ENCODE measurements at regions not wholly inside any gene's neighbourhood (a gene's known extent, or its start where the extent isn't known, plus 50 kb on each side); places are given as distances from the start of the nearest gene placed in this dataset.

DNA sequence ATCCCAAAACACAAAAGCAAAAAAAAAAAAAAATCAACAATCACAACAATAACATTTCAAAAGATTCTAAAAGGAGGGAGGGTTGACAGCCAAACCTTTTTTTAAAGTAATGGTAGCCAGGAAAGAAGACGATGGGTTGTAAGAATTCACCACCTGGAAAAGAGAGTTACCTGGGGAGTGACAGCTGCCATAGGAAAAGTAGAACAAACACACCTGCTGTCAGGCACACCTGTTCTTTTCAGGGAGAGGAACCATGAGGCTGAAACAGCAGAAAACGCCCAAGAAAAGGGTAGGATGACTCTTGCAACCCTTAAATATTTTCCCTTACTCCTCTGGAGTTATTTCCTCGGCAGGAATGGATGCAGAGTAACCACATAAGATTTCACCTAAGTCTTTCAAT lies 388.4 kb upstream of the TEX13C start:
- H2BK120ac ChIP-seq (ENCODE audit: low read depth, low read length) = no peak overlapping the region
- no peak overlapping the region for H2BK12ac ChIP-seq (ENCODE audit: low read length)
- no peak overlapping the region for H3K23ac ChIP-seq (ENCODE audit: low read depth, low read length, poor library complexity)
- no peaks in the 10 kb centered on the region for H3K36me3 ChIP-seq (replicated peaks in 1 of 2; ENCODE audit: control insufficient read depth in 2 of 2, insufficient read depth in 2 of 2, low read length in 2 of 2)
- H4K8ac ChIP-seq (ENCODE audit: low read depth, low read length) = no peak overlapping the region
- no peak overlapping the region for H3K9ac ChIP-seq (ENCODE audit: low read depth, low read length, poor library complexity)
- WGBS, 2 donors (ENCODE audit: extremely low coverage in 2 of 2, insufficient read length in 2 of 2, insufficient replicate concordance in 1 of 2) = no CpG with 5 or more reads among the region's 3 CpGs
- H3K4ac ChIP-seq (ENCODE audit: low read length) = no peak overlapping the region
- H3K18ac ChIP-seq (ENCODE audit: low read length) = no peak overlapping the region
- H3K4me2 ChIP-seq (ENCODE audit: insufficient read depth, low read length, poor library complexity, severe bottlenecking) = no peak overlapping the region
- no peak overlapping the region for H3K14ac ChIP-seq (ENCODE audit: low read length)
- no peak overlapping the region for H3K27ac ChIP-seq (replicated peaks; ENCODE audit: low read length)
- peaks cover 0 to 2% of the 10 kb centered on the region in 2 donors for H3K4me1 ChIP-seq (ENCODE audit: control insufficient read depth in 2 of 2, insufficient read depth in 1 of 2, low read depth in 1 of 2, low read length in 2 of 2)
- H2BK5ac ChIP-seq (ENCODE audit: low read length) = no peak overlapping the region
- H4K91ac ChIP-seq (ENCODE audit: low read depth, low read length, poor library complexity) = no peak overlapping the region
- H2AK5ac ChIP-seq (ENCODE audit: low read depth, low read length) = no peak overlapping the region
- H3K79me1 ChIP-seq (ENCODE audit: low read depth, low read length) = no peaks in the 10 kb centered on the region
- H3K27me3 ChIP-seq (ENCODE audit: control insufficient read depth in 3 of 3, insufficient read depth in 3 of 3, low read depth in 1 of 3, low read length in 3 of 3) = no peaks in the 10 kb centered on the region
- H3K9me3 ChIP-seq (replicated peaks in 1 of 2; ENCODE audit: control insufficient read depth in 2 of 2, insufficient read depth in 1 of 2, low read depth in 1 of 2, low read length in 2 of 2) = no peaks in the 10 kb centered on the region
- no peak overlapping the region for H2AFZ ChIP-seq (ENCODE audit: low read length)
- DNase-seq (ENCODE audit: low spot score) = no peak
- no peak overlapping the region for H2BK15ac ChIP-seq (ENCODE audit: low read length)
- no peak overlapping the region for H3K4me3 ChIP-seq (ENCODE audit: low read length in 2 of 2)

GRCh38 chrX:124931958-124932357 lies 387.7 kb upstream of the TEX13C start:
- Histone ChIP-seq H2AFZ (ENCODE audit: low read length) (no peak overlapping the region), H3K18ac (ENCODE audit: low read length) (no peak overlapping the region), H3K4me2 (ENCODE audit: insufficient read depth, low read length, poor library complexity, severe bottlenecking) (no peak overlapping the region), H2AK5ac (ENCODE audit: low read depth, low read length) (no peak overlapping the region), H2BK5ac (ENCODE audit: low read length) (no peak overlapping the region), H2BK120ac (ENCODE audit: low read depth, low read length) (no peak overlapping the region), H3K4me1 (ENCODE audit: control insufficient read depth in 2 of 2, insufficient read depth in 1 of 2, low read depth in 1 of 2, low read length in 2 of 2) (peaks cover 0 to 2% of the 10 kb centered on the region in 2 donors), H3K27me3 (ENCODE audit: control insufficient read depth in 3 of 3, insufficient read depth in 3 of 3, low read depth in 1 of 3, low read length in 3 of 3) (no peaks in the 10 kb centered on the region), H3K14ac (ENCODE audit: low read length) (no peak overlapping the region), H3K4ac (ENCODE audit: low read length) (no peak overlapping the region), H2BK12ac (ENCODE audit: low read length) (no peak overlapping the region), H3K9me3 (replicated peaks in 1 of 2; ENCODE audit: control insufficient read depth in 2 of 2, insufficient read depth in 1 of 2, low read depth in 1 of 2, low read length in 2 of 2) (no peaks in the 10 kb centered on the region), H3K27ac (replicated peaks; ENCODE audit: low read length) (no peak overlapping the region), H3K23ac (ENCODE audit: low read depth, low read length, poor library complexity) (no peak overlapping the region), H3K36me3 (replicated peaks in 1 of 2; ENCODE audit: control insufficient read depth in 2 of 2, insufficient read depth in 2 of 2, low read length in 2 of 2) (no peaks in the 10 kb centered on the region), H2BK15ac (ENCODE audit: low read length) (no peak overlapping the region), H3K79me1 (ENCODE audit: low read depth, low read length) (no peaks in the 10 kb centered on the region), H3K9ac (ENCODE audit: low read depth, low read length, poor library complexity) (no peak overlapping the region), H4K91ac (ENCODE audit: low read depth, low read length, poor library complexity) (no peak overlapping the region), H3K4me3 (ENCODE audit: low read length in 2 of 2) (no peak overlapping the region), H4K8ac (ENCODE audit: low read depth, low read length) (no peak overlapping the region)
- WGBS, 2 donors (ENCODE audit: extremely low coverage in 2 of 2, insufficient read length in 2 of 2, insufficient replicate concordance in 1 of 2) = no CpG with 5 or more reads among the region's 3 CpGs
- DNase-seq (ENCODE audit: low spot score) = no peak

- no peak overlapping the region for H2BK15ac ChIP-seq (ENCODE audit: low read length)
- no CpG with 5 or more reads among the region's 2 CpGs for WGBS, 2 donors (ENCODE audit: extremely low coverage in 2 of 2, insufficient read length in 2 of 2, insufficient replicate concordance in 1 of 2)
- no peak overlapping the region for H2BK5ac ChIP-seq (ENCODE audit: low read length)
- H4K91ac ChIP-seq (ENCODE audit: low read depth, low read length, poor library complexity) = no peak overlapping the region
- no peaks in the 10 kb centered on the region for H3K36me3 ChIP-seq (replicated peaks in 1 of 2; ENCODE audit: control insufficient read depth in 2 of 2, insufficient read depth in 2 of 2, low read length in 2 of 2)
- H2AK5ac ChIP-seq (ENCODE audit: low read depth, low read length) = no peak overlapping the region
- H4K8ac ChIP-seq (ENCODE audit: low read depth, low read length) = no peak overlapping the region
- H3K4ac ChIP-seq (ENCODE audit: low read length) = no peak overlapping the region
- H3K27me3 ChIP-seq (ENCODE audit: control insufficient read depth in 3 of 3, insufficient read depth in 3 of 3, low read depth in 1 of 3, low read length in 3 of 3) = no peaks in the 10 kb centered on the region
- H3K18ac ChIP-seq (ENCODE audit: low read length) = no peak overlapping the region
- H3K27ac ChIP-seq (replicated peaks; ENCODE audit: low read length) = no peak overlapping the region
- DNase-seq (ENCODE audit: low spot score) = no peak
- H3K14ac ChIP-seq (ENCODE audit: low read length) = no peak overlapping the region
- H3K4me2 ChIP-seq (ENCODE audit: insufficient read depth, low read length, poor library complexity, severe bottlenecking) = no peak overlapping the region
- H3K9ac ChIP-seq (ENCODE audit: low read depth, low read length, poor library complexity) = no peak overlapping the region
- H3K4me1 ChIP-seq (ENCODE audit: control insufficient read depth in 2 of 2, insufficient read depth in 1 of 2, low read depth in 1 of 2, low read length in 2 of 2) = no peaks in the 10 kb centered on the region
- no peak overlapping the region for H2AFZ ChIP-seq (ENCODE audit: low read length)
- H3K9me3 ChIP-seq (replicated peaks in 1 of 2; ENCODE audit: control insufficient read depth in 2 of 2, insufficient read depth in 1 of 2, low read depth in 1 of 2, low read length in 2 of 2) = no peaks in the 10 kb centered on the region
- H3K23ac ChIP-seq (ENCODE audit: low read depth, low read length, poor library complexity) = no peak overlapping the region
- H2BK12ac ChIP-seq (ENCODE audit: low read length) = no peak overlapping the region
- H2BK120ac ChIP-seq (ENCODE audit: low read depth, low read length) = no peak overlapping the region
- no peak overlapping the region for H3K4me3 ChIP-seq (ENCODE audit: low read length in 2 of 2)
- H3K79me1 ChIP-seq (ENCODE audit: low read depth, low read length) = no peaks in the 10 kb centered on the region
Observed at GRCh38 chrX:124938715-124939114, 381.0 kb upstream of the TEX13C start.

DNA sequence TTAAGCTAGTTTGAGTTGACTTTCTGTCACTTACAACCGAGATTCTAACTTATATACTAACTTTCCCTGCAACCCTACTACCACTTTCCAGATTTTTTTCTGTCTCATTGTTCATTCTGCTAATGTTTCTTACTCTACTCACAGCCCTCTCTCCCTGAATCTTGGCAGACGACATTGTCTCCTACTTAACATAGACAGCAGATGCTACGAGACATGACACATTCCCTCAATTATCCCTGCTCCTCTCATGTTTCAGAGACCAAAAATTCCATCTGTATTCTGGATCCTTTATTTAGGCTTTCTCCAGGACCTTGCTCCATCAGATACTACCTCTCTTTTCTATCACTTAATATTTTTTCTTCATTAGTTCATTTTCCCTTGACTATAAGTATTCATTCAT lies 379.1 kb upstream of the TEX13C start:
- DNase-seq (ENCODE audit: low spot score) = no peak
- Histone ChIP-seq H3K9ac (ENCODE audit: low read depth, low read length, poor library complexity) (no peak overlapping the region), H3K4me3 (ENCODE audit: low read length in 2 of 2) (no peak overlapping the region), H3K27ac (replicated peaks; ENCODE audit: low read length) (no peak overlapping the region), H2BK15ac (ENCODE audit: low read length) (no peak overlapping the region), H3K18ac (ENCODE audit: low read length) (no peak overlapping the region), H3K9me3 (replicated peaks in 1 of 2; ENCODE audit: control insufficient read depth in 2 of 2, insufficient read depth in 1 of 2, low read depth in 1 of 2, low read length in 2 of 2) (no peaks in the 10 kb centered on the region), H2BK12ac (ENCODE audit: low read length) (no peak overlapping the region), H4K8ac (ENCODE audit: low read depth, low read length) (no peak overlapping the region), H3K79me1 (ENCODE audit: low read depth, low read length) (no peaks in the 10 kb centered on the region), H2AK5ac (ENCODE audit: low read depth, low read length) (no peak overlapping the region), H2BK120ac (ENCODE audit: low read depth, low read length) (no peak overlapping the region), H2AFZ (ENCODE audit: low read length) (no peak overlapping the region), H2BK5ac (ENCODE audit: low read length) (no peak overlapping the region), H3K36me3 (replicated peaks in 1 of 2; ENCODE audit: control insufficient read depth in 2 of 2, insufficient read depth in 2 of 2, low read length in 2 of 2) (no peaks in the 10 kb centered on the region), H3K4ac (ENCODE audit: low read length) (no peak overlapping the region), H3K4me2 (ENCODE audit: insufficient read depth, low read length, poor library complexity, severe bottlenecking) (no peak overlapping the region), H3K27me3 (ENCODE audit: control insufficient read depth in 3 of 3, insufficient read depth in 3 of 3, low read depth in 1 of 3, low read length in 3 of 3) (no peaks in the 10 kb centered on the region), H3K4me1 (ENCODE audit: control insufficient read depth in 2 of 2, insufficient read depth in 1 of 2, low read depth in 1 of 2, low read length in 2 of 2) (no peaks in the 10 kb centered on the region), H3K23ac (ENCODE audit: low read depth, low read length, poor library complexity) (no peak overlapping the region), H4K91ac (ENCODE audit: low read depth, low read length, poor library complexity) (no peak overlapping the region), H3K14ac (ENCODE audit: low read length) (no peak overlapping the region)
- no CpG with 5 or more reads among the region's 3 CpGs for WGBS, 2 donors (ENCODE audit: extremely low coverage in 2 of 2, insufficient read length in 2 of 2, insufficient replicate concordance in 1 of 2)

Data from neuronal stem cell (in vitro differentiated cells).